BE2C (cell line): ENCODE measurements at regions not wholly inside any gene's neighbourhood (a gene's known extent, or its start where the extent isn't known, plus 50 kb on each side); places are given as distances from the start of the nearest gene placed in this dataset.
"Not testable (repeated sequence)": the region's sequence is repeated elsewhere in the genome, so short reads cannot be mapped to it uniquely, and the experiment has no call there.

Experiments used
- DNase-seq: peaks from one replicate; pipeline ENCODE4 v3.0.0-alpha.2; 2020
- H3K27me3 ChIP-seq: fragments of 250-450 bp; sonication (Bioruptor Pico); 2 replicates; pipeline ENCODE4 v1.5.1; 2020; ENCODE audit warnings: mild to moderate bottlenecking
- H3K36me3 ChIP-seq: fragments of 250-450 bp; sonication (Bioruptor Pico); 2 replicates; pipeline ENCODE4 v1.5.1; 2020; ENCODE audit warnings: mild to moderate bottlenecking
- H3K4me1 ChIP-seq: fragments of 250-450 bp; sonication (Bioruptor Pico); 2 replicates; pipeline ENCODE4 v1.5.1; 2020
- H3K4me3 ChIP-seq: 2 replicates; pipeline ENCODE4 v1.5.1; 2011; ENCODE audit warnings: low read depth, low read length
- H3K9me3 ChIP-seq: fragments of 250-450 bp; sonication (Bioruptor Pico); 2 replicates; pipeline ENCODE4 v1.5.1; 2020
- TF ChIP-seq, protein P1 (sequence below): IDR thresholded peaks from 2 replicates; pipeline ENCODE4 v1.5.1; 2012; ENCODE audit warnings: mild to moderate bottlenecking, low read depth, low read length

DNA sequence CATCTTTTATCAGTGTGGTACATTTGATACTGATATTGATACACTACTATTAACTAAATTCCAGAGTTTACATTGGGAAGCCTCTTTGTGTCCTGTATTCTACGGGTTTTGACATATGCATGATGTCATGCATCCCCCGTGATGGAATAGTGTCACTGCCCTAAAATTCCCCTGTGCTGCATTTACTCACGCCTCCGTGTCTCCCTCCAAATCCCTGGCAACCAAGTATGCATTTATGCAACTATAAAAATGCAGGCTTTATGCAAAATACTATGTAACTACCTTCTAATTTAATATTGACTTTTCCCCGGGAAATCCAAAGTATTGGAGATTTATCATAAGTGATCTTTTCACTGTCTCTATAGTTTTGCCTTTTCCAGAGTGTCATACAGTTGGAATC is 453.7 kb upstream of the RUNX1 start:
- Histone ChIP-seq H3K9me3 (no peaks in the 10 kb centered on the region; the same call in none of the 2 replicates), H3K27me3 (no peaks in the 10 kb centered on the region), H3K36me3 (no peaks in the 10 kb centered on the region), H3K4me1 (no peaks in the 10 kb centered on the region), H3K4me3 (no peak overlapping the region)
- DNase-seq: no peak
- TF ChIP-seq, protein P1, sequence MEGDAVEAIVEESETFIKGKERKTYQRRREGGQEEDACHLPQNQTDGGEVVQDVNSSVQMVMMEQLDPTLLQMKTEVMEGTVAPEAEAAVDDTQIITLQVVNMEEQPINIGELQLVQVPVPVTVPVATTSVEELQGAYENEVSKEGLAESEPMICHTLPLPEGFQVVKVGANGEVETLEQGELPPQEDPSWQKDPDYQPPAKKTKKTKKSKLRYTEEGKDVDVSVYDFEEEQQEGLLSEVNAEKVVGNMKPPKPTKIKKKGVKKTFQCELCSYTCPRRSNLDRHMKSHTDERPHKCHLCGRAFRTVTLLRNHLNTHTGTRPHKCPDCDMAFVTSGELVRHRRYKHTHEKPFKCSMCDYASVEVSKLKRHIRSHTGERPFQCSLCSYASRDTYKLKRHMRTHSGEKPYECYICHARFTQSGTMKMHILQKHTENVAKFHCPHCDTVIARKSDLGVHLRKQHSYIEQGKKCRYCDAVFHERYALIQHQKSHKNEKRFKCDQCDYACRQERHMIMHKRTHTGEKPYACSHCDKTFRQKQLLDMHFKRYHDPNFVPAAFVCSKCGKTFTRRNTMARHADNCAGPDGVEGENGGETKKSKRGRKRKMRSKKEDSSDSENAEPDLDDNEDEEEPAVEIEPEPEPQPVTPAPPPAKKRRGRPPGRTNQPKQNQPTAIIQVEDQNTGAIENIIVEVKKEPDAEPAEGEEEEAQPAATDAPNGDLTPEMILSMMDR: no peak

DNA sequence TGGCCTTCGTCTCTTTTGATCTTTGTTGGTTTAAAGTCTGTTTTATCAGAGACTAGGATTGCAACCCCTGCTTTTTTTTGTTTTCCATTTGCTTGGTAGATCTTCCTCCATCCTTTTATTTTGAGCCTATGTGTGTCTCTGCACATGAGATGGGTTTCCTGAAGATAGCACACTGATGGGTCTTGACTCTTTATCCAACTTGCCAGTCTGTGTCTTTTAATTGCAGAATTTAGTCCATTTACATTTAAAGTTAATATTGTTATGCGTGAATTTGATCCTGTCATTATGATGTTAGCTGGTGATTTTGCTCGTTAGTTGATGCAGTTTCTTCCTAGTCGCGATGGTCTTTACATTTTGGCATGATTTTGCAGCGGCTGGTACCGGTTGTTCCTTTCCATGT is 448.4 kb upstream of the RUNX1 start:
- DNase-seq, H3K4me3 ChIP-seq, H3K36me3 ChIP-seq, H3K4me1 ChIP-seq, H3K9me3 ChIP-seq, H3K27me3 ChIP-seq: not testable (repeated sequence)

DNA sequence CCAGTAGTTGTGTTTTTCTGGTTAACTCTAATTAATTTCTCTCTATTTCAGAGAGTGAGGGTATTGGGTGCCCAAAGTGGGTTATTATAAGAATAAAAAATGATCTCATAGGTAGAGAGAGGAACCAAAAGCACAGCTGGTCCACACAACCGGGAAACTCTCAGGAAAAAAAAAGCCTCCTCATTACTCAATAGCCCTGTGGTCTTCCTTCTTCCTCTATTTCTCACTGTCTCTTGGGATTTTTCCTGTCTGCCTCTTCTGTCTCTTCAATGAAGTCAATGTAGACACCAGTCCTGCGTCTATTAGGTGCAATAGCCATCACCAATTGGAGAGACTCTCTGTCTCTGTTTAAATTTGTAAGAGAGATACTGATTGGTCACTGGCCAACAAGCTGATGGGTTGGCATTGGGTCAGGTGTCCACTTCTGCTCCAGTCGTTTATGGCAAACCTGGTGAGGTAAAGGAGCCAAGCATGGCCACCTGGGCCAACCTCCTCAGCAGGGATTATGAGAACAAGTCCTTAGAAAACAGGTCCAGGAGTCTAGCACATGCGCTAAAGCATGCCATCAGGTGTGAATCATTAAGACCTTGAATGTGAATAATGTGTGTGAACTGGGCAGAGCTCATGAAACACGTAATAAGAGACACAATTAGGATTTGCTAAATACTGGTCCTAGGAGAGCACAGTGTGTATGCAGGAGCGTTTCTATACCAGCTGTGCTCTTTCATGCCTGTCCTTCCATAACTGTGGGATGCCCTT is 443.0 kb upstream of the RUNX1 start:
- TF ChIP-seq, protein P1: no peak
- Histone ChIP-seq H3K4me3 (no peak overlapping the region), H3K27me3 (no peaks in the 10 kb centered on the region), H3K9me3 (no peaks in the 10 kb centered on the region), H3K4me1 (no peaks in the 10 kb centered on the region), H3K36me3 (no peaks in the 10 kb centered on the region)
- DNase-seq: no peak

DNA sequence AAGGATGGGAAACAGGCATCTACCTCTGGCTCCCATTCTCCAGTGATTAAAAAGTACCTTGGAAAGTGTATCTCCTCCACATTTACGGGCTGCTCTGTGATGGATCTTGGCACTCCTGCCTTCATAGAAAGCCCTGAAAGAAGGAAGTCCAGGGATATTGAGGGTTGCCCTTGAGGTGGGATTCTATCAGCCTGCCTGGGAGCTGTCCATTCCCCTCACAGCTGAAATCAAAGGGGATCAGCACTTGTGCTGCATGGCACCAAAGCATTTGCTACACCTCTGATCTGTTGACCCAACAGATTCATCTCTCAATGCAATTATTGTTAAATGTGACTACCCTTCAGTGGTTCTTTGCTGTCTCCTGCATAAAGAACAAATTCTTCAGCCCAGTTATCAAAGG is 442.0 kb upstream of the RUNX1 start:
- TF ChIP-seq, protein P1: no peak
- Histone ChIP-seq H3K4me1 (no peaks in the 10 kb centered on the region), H3K36me3 (no peaks in the 10 kb centered on the region), H3K9me3 (no peaks in the 10 kb centered on the region), H3K4me3 (no peak overlapping the region), H3K27me3 (no peaks in the 10 kb centered on the region)
- no peak for DNase-seq

DNA sequence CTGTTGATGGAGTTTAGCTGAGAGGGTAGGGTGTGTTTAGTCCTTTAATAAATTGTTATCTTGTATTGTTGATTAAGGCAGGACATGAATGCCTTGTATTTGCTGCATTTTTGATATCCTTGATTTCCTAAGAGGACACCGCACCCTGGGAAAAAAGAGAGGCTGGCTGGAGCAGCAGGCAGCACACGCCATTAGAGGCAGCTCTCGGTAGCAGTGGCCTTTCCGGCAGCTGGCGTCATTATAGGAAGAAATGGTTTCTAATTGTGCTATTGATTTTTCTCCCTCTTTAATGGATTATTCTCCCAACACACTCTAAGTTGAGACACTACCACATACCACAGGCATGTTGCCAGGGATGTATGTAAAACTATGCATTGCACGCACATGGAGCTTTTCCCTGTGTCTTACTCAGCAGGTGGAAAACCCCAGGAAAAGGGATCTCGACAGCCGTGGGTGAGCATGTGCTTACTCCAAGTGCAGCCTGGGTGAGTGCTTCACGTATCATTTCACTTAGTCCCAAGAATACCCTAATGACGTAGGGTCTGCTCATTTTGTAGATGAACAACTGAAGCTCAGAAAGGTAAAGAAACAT is 440.4 kb upstream of the RUNX1 start:
- Histone ChIP-seq H3K27me3 (no peaks in the 10 kb centered on the region), H3K9me3 (no peaks in the 10 kb centered on the region), H3K4me1 (no peaks in the 10 kb centered on the region), H3K4me3 (no peak overlapping the region), H3K36me3 (no peaks in the 10 kb centered on the region)
- no peak for DNase-seq
- TF ChIP-seq, protein P1: no peak

DNA sequence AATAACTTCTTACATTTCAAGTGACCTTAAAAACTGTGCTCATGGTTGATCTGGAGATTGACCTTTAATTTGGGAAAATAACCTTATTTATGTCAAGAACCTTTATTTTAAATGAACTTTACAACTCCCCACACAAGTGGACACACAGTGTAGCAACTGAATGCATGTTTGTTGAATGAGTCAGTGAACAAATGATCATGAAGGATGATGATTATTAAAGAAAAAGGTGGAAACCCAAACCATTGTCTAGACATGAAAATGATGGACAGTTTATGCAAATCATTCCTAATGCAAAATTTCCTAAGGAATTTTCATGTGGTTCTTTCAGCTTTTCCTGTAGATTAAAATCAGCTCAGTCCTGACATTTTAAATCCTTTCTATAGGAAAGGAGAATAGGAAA is 439.8 kb upstream of the RUNX1 start:
- H3K36me3 ChIP-seq: no peaks in the 10 kb centered on the region
- no peaks in the 10 kb centered on the region for H3K9me3 ChIP-seq
- H3K4me1 ChIP-seq: no peaks in the 10 kb centered on the region
- no peak for DNase-seq
- no peak overlapping the region for H3K4me3 ChIP-seq
- no peaks in the 10 kb centered on the region for H3K27me3 ChIP-seq
- TF ChIP-seq, protein P1: no peak
